GM12872 (cell line): ENCODE measurements at regions not wholly inside any gene's neighbourhood (a gene's known extent, or its start where the extent isn't known, plus 50 kb on each side); places are given as distances from the start of the nearest gene placed in this dataset.

Experiments used
- TF ChIP-seq, protein P1 (sequence below): IDR thresholded peaks from 3 replicates; pipeline ENCODE4 v1.5.1; 2011; ENCODE audit warnings: low read depth, mild to moderate bottlenecking, low read length, moderate library complexity; ENCODE audit not compliant: insufficient read depth

DNA sequence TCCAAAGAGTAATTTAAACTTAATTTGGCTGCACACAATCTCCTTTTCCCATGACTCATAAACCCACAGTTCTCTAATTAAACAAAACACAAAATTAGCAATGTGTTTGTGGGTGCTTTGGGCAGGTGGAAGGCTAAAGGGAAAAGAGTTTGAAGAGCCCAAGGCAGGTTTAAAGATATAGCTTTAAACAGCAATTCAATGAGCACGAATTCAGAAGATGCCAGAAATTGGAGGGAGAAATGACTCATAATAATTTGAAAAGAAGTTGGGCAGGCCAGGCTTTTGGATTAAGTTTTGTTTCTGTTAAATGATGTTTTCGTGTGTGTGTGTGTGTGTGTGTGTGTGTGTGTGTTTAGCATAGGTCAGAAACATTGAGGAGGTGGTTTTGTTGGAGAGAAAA is 594.8 kb upstream of the ZEB2 start:
- TF ChIP-seq, protein P1, sequence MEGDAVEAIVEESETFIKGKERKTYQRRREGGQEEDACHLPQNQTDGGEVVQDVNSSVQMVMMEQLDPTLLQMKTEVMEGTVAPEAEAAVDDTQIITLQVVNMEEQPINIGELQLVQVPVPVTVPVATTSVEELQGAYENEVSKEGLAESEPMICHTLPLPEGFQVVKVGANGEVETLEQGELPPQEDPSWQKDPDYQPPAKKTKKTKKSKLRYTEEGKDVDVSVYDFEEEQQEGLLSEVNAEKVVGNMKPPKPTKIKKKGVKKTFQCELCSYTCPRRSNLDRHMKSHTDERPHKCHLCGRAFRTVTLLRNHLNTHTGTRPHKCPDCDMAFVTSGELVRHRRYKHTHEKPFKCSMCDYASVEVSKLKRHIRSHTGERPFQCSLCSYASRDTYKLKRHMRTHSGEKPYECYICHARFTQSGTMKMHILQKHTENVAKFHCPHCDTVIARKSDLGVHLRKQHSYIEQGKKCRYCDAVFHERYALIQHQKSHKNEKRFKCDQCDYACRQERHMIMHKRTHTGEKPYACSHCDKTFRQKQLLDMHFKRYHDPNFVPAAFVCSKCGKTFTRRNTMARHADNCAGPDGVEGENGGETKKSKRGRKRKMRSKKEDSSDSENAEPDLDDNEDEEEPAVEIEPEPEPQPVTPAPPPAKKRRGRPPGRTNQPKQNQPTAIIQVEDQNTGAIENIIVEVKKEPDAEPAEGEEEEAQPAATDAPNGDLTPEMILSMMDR, result no peak

DNA sequence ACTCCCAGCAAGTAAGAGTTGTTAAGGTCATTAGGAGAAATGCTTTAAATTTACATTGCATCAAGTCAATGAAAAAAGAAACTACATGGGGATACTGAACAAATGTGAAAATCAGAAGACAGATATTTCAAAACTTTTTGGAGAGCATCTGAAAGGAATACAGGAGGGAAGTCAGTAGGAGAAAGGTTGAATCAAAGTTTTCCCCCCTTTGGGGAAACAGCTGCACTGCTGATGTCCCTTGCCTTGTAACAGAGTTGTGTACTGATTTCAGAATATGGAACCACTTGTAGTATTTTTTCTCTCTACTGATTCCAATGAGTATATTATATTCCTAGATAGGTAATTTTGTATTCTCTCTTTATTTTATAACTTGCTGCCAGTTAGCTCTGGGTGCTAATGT is 592.5 kb upstream of the ZEB2 start:
- TF ChIP-seq, protein P1, result no peak

DNA sequence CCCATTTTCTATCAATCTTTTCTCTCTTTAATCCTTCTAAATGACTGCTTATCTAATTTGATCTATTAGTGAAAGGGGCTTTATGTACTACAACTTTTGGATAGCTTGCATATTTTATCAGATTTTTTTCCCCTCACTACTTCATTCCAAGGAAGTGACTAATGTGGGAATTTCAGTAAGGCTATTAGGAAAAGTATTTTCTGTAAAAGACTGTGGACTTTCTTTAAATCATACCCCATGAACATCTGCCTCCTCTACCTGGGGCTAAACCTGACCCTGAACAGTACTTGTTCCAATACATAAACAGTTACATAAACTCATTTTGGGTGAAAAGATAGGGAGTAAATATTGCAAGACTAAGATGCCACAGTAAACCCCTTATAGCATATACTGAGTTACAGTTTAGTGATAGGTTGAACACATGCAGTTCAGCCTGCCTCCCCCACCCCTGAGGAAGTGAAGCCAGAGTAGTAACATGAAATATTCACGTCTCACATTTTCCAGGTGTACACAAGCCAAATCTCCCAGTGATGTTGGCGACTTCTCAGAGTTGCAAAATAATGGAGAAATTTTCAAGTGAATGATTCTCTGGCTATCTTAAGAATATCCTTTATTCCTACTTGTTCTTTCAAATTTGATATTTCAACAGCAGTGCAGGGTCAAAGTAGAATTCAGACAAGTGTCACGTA is 590.9 kb upstream of the ZEB2 start:
- TF ChIP-seq, protein P1, result no peak

DNA sequence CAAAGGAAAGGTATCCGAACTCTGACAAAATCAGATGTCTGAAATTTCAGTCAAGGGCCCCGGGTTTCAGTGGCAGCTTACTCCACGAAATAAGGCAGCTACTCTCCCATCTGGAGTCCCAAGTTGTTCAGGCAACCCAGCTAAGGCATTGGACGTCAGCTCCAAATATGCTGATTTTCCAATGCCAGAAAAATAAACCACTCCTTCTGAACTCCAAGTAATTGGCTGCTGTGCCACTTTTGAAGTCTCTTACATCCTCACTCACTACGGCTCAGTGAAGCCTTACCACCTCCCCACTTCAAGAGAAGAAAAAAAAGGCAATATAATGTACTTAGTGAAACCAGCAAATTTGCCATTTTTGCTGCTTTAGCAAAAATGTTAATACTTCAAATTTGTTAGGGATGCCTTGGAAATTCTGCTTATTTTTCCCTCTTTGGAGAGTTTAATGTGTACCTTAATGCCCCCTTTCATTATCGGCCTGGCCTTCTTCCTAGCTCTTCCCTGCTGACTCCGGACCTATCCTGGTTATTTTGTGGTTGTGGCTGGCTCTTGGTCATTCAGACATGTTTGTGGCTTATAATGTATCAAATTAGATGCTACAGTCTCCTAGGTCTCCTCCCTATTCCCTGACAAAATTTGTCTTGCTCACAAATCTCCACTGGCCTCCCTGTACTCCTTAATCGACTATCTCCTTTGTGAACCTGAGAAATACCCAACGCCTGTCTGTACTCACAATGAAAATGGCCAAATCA is 589.2 kb upstream of the ZEB2 start:
- TF ChIP-seq, protein P1, result no peak

DNA sequence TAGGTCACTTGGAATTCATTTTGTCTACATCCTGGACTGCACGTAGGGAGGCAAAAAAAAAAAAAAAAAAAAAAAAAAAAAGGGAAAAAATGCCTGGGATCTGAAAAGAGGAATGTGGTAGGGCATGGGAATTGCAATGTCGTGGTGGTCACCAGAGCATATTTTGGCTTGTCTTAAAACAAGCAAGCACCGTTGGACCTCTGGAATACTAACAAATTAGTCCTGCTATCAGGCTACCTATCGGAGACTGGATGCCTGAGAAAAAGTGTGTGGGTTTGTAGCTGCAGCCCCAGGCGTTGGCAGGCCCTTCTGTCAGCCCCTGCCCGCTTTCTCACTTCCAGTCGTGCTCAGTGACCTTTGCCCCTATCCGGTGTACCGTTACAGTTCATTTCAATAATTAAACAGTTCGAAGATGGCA is 588.5 kb upstream of the ZEB2 start:
- TF ChIP-seq, protein P1, result no peak

DNA sequence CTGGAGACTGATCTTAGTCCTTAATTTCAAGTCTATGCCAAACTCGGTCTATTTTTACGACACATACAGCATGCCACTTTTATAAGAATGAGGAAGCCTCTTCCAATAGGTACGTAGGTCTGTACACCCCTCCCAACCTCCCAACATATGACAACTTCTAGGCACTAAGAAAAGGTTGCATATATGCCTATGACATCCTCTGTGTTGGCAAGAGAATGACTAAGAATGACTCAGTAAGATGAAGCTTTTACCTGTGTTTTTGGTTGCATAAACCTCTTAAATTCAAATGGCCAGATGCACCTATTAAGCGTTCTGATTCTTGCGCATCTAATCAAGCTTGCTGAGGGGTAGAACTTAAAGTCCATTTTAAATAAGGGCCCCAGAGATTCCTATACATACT is 586.4 kb upstream of the ZEB2 start:
- TF ChIP-seq, protein P1, result no peak

DNA sequence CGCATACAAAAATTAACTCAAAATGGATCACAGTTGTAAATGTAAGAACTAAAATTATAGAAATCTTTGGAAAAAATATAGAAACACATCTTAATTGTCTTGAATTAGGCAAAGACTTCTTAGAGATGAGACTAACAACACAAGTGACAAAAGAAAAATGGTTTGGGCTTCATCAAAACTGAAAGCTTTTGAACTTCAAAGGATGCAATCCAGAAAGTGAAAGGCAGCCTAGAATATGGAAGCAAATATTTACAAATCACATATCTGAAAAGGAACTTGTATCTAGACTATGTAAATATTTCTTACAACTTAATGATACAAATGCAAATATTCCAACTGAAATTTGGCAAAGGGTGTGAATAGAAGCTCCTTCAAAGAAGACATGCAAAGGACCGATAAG is 582.8 kb upstream of the ZEB2 start:
- TF ChIP-seq, protein P1, result no peak
